ENCODE measurements at regions not wholly inside any gene's neighbourhood (a gene's known extent, or its start where the extent isn't known, plus 50 kb on each side); places are given as distances from the start of the nearest gene placed in this dataset.
"Not testable (repeated sequence)": the region's sequence is repeated elsewhere in the genome, so short reads cannot be mapped to it uniquely, and the experiment has no call there.

DNA sequence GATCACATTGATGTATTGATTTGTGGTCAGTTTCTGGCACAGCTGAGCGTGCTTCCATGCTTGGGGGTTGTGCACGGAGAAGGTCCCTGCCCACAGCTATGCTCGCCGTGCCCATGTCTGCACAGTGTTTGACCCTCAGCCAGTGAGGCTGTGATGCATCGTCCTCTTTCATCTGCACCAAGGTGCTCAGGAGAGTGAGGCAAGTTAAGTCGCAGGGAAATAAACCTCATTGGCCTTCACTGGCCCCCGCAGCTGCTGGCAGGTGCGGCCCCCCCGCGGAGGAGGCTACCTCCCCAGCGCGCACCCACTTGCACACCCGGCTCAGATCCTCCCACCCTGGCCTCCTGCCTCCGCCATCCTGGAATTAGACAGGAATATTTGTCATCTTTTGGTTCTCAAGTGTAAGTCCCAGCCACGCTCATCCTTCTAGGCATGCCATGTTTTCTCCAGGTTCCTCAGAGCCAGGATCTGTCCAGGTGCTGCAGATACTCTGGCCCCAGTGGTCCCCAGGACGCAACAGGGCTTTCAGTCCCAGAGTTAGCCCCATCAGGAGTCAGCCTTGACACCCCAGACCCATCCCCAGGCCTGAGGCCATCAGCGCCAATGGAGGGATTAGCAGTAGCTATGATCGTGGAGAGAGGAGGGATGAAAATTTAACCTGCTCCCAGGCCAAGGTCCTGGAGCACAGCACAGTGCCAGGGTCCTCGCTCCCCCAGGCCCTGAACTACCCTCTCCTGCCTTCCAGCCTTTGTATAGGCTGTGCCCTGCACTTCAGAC lies 93.7 kb downstream of the OAT start:
- no peak for DNase-seq (ENCODE audit: low read depth in 3 of 3, low spot score in 2 of 3)

DNA sequence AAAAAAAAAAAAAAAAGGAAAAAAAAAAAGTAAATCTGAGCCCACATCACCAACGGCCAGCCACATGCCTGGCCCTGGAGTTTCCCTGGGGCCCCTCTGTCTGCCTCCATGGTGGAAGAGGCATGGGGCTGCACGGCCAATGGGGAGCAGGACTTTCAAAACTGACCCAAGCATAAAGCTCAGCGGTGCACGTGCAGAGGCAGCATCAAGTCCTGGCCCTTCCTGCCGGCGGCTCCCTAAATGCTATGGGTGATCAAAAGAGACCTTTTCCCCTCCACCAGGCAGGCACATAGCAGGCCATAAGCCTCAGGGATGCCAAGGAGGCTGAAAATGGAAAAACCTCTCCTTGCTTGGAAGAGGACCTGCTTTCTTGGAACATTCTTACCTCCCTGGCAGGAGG lies 94.3 kb downstream of the OAT start:
- no peak for DNase-seq (ENCODE audit: low read depth in 3 of 3, low spot score in 2 of 3)

DNA sequence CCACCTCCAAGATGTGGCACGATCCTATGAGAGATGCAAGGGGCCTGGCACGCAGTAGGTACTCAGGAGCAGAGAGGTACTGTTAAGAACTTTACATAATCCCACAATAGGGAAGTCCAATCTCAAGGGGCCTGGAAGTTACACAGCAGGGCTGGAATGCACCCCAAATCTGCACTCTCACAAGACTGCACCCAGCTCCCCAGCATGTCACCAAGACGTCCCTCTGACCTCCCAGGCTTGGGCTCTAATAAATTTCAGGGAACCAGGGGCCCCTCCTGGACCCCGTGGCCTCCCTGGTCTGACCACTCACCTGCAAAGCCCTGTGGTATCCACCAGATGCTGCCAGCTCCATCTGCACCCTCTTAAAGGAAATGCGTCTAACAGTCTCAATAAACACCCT lies 94.9 kb downstream of the OAT start:
- DNase-seq (ENCODE audit: low read depth in 3 of 3, low spot score in 2 of 3) = no peak

DNA sequence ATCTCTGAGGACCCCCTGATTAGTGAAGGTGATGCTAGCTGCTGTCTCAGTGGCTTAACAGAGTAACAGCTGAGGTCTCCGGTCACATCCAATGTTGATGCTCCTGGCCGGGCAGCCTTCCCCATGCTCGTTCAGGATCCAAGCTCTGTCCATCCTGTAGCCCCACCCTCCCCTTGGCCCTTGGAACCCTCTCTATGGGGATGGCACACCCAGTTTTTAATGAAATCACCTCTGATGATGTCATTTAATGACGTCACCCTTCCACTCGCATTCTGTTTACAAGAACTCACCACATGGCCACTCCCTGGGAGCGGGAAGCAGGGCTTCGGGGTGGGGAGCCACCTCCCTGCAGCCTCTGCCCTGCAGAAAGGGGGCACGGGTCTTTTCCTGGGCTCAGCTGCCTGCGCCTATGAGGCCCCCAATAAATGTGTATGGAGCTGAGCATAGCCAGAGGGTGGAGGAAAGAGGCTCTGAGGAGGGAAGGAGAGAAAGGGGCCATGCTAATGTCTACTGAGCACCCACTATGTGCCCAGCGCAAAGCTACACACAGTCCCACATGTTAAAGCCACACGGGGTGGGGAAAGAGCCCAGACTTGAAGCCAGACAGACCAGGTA lies 95.5 kb downstream of the OAT start:
- DNase-seq (ENCODE audit: low read depth in 3 of 3, low spot score in 2 of 3) = no peak

DNA sequence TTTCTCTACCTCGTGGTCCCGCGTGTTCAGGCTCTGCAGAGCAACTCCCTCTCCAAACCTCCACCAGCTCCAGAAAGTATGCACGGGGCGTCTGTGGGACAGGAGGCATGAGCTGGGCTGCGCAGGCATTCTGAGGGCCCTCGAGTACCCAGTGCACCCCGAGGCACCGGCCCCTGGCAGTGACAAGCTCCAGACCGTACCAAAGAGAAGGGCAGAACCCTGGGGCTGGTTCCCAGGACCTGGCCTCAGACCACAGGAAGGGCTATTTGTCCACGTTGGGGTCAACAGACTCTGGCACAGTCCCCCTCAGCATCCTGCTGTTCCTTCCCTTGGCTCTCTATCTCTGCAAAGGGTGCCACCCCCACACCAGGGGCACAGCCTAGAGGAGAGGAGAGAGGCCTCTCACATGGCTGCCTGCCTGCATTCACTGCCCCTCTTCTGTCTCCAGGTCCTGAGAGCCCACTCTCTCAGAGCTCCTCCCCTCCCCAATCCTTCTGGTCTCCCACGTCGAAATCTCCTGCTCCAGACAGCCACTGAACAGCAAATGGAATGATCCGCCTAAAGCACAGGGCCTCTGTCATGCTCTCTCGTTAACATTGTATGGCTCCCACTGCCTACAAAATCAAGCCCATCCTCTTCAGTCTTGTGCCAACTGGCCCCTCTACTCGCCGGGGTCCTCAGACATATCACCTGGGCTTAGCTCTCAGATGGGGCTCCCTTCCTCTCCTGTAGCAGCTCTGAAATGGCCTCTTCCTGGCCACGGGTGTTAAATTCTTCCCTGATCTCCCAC lies 96.3 kb downstream of the OAT start:
- DNase-seq (ENCODE audit: low read depth in 3 of 3, low spot score in 2 of 3) = no peak

DNA sequence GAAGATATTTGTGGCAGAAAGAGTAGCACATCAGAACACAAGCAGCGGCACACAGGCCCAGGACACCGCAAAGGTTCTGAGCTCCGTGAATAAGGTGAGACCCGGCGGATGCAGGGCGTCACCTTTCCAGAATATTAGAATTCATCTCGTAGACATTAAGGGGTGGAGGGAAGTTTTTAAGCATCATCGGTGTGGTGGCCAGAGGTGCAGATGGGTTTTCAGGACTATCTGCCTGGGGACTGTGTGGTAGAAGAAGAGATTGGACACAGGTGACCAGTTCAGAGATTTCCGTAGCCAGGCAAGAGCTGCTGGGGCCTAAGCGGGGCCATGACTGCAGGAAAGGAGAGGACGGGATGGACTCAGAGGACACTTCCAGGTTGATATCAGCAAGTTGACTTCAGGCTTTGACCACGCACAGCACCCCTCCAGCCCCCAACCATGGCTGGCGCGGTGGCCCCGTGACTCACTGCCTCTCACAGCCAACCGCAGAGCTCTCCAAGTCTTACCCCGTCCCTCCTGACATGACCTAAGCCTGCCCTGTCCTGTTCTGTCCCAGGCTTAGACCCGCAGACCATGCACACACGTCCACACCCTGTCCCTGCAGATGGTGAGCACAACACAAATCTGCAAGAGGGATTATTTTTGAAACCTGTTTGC lies 97.2 kb downstream of the OAT start:
- no peak for DNase-seq (ENCODE audit: low read depth in 3 of 3, low spot score in 2 of 3)

DNA sequence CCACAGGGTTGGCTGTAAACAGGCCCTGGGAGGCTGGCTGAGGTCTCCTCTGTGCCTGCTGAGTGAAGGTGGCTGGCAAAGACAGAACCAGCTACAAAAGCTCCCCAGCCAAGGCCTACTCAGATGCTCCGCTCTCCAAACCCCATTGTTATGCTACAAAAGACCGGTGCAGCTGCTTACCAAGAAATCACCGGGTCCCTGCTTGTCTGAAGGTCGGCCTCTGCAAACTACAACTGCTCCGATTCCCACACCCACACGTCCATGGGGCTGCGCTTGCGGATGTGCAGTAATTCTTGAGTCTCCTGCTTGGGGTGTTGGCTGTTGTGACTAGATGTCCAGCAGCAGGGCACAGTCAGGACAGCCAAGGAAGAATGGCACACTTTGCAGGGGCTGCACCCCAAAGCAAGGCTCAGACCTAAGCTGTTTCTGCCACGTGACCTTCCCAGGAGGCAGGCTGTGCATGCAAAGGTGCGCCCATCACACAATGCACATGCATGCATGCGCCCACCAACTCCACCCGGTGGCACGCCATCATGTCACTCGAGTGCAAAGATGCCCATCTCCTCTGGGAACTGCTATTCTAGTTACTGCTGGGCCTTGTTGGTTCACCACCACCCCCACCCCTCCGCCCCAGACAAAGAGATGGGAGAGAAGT lies 97.8 kb downstream of the OAT start:
- no peak for DNase-seq (ENCODE audit: low read depth in 3 of 3, low spot score in 2 of 3)

DNA sequence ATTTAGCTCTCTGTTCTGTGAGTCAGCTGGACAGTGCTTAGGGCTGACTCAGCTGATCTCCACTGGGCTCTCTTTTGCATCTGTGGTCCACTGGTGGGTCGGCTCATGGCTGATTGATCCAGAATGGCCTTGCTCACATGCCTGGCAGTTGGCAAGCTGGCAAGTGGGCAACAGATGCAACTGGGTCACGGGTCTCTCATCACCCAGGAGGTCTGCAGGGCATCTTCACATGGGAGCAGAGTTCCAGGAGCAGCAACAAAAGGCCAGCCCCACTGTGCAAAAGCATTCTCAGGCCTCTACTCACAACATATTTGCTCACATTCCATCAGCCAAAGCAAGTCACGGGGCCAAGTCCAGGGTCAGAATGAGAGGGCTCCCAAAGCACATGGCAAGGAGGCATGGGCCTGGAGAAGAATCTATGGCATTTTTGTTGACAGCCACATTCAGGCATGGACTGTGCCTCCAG lies 98.8 kb downstream of the OAT start:
- DNase-seq (ENCODE audit: low read depth in 3 of 3, low spot score in 2 of 3) = no peak

DNA sequence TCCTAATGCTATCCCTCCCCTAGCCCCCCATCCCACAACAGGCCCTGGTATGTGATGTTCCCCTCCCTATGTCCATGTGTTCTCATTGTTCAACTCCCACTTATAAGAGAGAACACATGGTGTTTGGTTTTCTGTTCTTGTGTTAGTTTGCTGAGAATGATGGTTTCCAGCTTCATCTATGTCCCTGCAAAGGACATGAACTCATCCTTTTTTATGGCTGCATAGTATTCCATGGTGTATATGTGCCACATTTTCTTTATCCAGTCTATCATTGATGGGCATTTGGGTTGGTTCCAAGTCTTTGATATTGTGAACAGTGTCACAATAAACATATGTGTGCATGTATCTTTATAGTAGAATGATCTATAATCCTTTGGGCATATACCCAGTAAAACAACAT lies 99.2 kb downstream of the OAT start:
- DNase-seq (ENCODE audit: low read depth in 3 of 3, low spot score in 2 of 3) = not testable (repeated sequence)

DNA sequence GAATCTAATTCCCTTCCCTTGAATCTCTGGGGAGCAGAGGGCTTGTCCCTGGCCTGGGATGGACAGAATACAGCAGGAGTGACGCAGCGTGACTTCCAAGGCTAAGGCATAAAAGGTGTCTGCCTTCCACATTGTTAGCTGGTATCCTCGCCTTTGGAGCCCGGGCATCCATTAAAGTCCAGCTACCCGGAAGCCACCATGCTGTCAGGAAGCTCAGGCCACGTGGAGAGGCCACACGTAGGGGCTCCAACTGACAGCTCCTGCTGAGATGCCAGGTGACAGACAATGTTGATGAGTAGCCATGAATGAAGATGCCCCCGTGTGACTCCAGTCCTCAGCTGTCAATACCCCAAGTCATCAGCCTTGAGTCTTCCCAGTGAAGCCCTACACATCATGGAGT lies 99.9 kb downstream of the OAT start:
- no peak for DNase-seq (ENCODE audit: low read depth in 3 of 3, low spot score in 2 of 3)

DNA sequence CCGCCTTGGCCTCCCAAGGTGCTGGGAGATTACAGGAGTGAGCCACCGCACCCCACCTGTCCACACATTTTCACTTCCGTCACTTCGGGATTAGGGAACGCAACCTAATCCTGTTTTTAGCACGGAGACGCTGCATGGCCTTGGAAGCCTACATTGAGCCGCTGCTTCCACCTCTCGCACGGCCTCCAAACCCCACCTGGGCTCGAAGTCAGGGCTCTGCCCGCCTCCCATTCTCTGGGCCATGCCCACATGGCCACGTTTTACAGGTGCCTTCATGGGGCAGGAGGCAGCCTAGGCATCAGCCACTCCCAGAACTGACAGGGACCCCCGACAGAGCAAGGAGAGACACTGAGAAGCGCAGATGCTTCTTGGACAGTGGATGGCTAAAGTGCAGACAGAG lies 100.6 kb downstream of the OAT start:
- no peak for DNase-seq (ENCODE audit: low read depth in 3 of 3, low spot score in 2 of 3)

DNA sequence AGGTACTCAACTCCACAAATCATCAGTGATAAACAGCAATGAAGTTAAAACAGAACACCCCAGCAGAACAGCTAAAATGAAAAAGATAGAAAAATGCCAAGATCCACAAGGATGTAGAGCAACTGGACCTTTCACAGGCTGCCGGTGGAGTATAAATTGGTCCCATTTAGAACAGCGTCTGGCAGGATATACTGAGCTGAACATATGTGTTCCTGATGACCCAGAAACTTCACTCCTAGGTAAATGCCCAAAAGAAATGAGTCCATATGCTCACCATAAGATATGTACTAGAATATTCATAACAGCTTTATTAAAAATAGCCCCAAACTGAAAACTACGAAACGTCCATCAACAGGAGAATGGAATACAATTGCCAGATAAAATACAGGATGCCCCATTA lies 102.4 kb downstream of the OAT start:
- no peak for DNase-seq (ENCODE audit: low read depth in 3 of 3, low spot score in 2 of 3)

DNA sequence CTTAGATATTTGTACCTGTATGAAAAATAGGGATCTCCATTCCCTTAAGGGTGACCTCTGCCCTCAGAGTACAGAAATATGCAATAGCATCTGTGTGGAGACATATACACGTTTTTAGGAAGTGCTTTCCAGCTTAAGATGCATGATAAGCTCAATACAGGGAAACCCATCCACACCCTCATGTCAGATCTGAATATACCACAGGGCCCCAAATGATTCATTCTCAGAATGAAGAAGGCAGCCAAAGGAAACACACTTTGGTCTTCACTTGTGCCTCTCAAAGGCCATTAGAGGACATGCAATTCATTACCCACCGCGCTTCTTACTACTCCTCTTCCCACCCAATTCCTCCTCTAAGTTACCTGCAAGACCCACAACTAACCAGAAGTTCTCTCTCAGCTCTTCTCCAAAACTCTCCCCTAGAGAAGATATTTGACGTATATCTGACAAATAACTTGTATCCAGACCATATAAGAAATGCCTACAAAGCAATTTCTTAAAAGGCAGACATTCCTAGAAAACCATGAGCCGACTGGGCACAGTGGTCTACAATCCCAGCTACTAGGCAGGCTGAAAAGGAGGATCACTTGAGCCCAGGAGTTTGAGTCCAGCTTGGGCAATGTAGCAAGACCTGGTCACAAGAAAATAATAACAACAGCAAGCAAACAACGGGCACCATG lies 103.0 kb downstream of the OAT start:
- DNase-seq (ENCODE audit: low read depth in 3 of 3, low spot score in 2 of 3) = no peak

DNA sequence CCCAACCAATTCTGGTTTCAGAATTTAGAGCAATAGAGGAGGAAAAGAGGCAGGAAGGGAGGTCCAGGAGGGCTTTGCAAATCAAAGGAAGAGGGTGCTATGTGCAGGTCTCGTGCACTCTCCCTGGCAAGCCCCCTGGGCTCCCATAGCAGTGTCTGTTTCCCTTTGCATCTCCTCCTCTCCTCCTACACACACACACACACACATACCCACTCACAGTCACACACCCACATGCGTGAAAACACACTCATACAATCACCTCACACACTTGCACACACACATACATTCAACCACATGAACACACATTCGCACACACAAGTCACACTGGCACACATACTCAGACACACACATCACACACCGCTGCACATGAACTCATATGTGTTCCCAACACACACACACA lies 105.3 kb downstream of the OAT start:
- no peak for DNase-seq (ENCODE audit: low read depth in 3 of 3, low spot score in 2 of 3)

DNA sequence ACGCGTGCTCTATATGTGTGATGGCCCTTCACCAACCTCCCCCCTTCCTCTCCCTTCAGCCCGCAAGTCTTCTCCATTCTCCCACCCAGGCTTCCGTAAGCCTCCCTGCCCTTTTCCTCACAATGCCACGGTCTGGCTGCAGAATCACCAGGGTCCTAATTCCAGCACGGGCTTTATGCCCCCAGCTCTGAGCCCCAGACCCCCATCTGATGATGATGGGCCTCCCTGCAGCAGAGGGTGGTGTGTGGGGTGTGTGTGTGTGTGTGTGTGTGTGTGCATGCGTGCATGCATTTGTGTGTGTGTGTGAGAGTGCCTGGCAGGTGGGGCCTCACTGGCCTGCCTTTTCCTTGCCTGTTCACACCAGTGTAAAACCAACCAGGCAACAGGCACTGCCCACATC lies 109.9 kb downstream of the OAT start:
- DNase-seq (ENCODE audit: low read depth in 3 of 3, low spot score in 2 of 3) = no peak

DNA sequence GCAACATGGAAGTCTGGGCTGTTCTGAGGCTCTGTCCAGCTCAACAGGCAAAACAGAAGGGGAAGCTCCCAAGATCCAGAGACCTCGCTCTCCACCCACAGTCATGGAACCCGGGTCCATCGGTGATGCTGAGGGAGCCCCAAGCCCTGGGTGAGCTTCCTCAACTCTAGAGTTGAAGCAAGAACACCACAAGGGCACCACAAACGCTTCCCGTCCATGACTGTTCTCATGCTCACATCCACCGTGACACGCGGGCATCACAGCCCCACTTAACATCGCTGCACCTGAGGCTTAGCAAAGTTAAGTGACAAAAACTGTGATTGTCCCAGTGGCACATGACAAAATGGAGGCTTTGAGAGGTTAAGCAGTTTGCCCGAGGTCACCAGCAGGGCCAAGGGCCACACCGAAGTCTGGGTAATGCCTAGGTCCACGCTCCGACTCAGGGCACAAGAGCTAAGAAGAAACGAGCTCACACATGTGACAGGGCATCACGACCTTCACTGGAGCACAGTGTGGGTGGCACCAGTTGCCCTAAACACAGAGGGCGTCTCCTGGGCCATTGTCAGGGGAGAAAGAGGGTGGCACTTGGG lies 110.6 kb downstream of the OAT start:
- DNase-seq (ENCODE audit: low read depth in 3 of 3, low spot score in 2 of 3) = no peak

DNA sequence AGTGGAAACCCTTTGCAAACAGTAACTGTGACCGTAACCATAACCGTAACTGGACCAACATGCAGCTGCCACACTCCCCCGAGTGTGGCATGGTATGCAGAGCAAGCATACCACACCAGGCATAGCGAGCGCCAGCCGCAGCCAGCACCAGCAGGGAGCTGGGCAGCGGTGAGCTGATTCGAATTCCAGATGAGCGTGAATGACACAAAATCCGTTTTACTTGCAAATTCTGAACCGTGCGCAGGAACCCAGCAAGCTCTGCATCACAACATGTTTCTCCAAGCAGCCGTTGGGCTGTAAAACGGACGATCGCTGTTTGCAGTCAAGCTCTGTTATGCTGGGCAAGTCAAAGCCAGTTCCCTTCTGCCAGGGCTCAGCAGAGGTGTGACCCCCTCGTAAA lies 111.1 kb downstream of the OAT start:
- DNase-seq (ENCODE audit: low read depth in 3 of 3, low spot score in 2 of 3) = no peak

DNA sequence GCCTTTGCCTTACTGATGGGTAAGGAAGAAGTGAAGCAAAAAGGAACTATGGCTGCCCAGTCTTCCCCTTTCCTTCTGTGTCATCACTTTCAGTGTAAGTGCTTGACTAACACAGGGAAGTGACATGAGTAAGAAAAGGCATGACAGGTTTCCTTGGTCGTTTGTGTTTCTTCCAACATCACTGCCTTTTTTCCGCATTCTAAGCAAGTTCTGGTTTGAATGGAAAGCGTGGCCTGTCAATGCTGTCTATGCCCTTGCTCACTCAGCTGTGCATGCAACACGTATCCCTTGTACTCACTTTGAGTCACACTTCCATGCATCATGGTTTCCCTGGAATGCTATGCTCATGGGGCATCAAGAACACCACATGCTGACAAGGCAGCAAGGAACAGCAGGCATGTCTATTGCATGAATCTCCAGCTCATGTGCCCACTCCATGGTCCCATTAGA lies 111.8 kb downstream of the OAT start:
- DNase-seq (ENCODE audit: low read depth in 3 of 3, low spot score in 2 of 3) = no peak

DNA sequence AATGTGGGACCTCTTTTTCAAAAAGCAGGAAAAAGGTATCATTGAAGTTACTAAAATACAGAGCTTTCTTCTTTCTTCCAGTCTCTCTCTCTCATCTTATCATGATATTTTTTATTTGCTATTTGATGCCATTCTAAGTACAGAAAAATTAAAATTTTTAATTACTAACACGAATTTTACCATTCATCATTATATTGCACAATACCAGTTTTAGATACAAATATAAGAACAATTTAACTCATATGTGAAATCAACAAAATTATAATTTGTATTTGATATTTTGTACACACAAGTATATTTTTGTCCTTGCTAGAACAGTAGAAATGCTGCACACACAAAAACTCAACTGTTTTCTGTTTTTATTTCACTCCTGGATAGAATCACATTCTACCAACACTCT lies 112.2 kb downstream of the OAT start:
- no peak for DNase-seq (ENCODE audit: low read depth in 3 of 3, low spot score in 2 of 3)

DNA sequence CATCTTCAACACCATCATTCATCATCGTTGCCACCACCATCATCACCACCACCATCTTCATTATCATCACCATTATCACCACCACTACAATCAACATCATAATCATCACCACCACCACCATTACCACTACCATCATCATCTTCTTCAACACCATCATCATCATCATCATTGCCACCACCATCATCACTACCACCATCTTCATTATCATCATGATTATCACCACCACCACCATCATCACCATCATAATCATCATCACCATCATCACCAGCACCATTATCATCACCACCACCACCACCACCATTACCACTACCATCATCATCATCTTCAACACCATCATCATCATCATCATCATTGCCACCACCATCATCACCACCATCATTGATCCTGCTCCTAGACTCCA lies 112.7 kb downstream of the OAT start:
- DNase-seq (ENCODE audit: low read depth in 3 of 3, low spot score in 2 of 3) = no peak
